H1 (cell line): ENCODE measurements at regions not wholly inside any gene's neighbourhood (a gene's known extent, or its start where the extent isn't known, plus 50 kb on each side); places are given as distances from the start of the nearest gene placed in this dataset.

Source experiments
- CTCF ChIA-PET: fragments of 300-600 bp; sonication (Branson Sonifier 250); formaldehyde crosslinking; loops from one replicate; lab custom pipeline; 2021; ENCODE audit not compliant: partially characterized antibody; lab: Charles Lee
- POLR2A ChIA-PET: fragments of 300-600 bp; sonication (Branson Sonifier 250); formaldehyde crosslinking; loops from one replicate; lab custom pipeline; 2021; ENCODE audit warnings: inconsistent platforms; ENCODE audit not compliant: partially characterized antibody; lab: Charles Lee
- DNase-seq, 2 experiments: peaks; one replicate each; pipeline versions ENCODE4 v3.0.0 to v3.0.0-alpha.2; 2010 to 2022; ENCODE audit warnings: low spot score in 2 of 2, low read depth in 1 of 2, mixed read lengths in 1 of 2
- FAIRE-seq: peaks from 2 replicates; lab custom pipeline; 2011; peaks lifted over from hg19 to GRCh38; lab: Jason Lieb, UNC
- H2AFZ ChIP-seq: 2 replicates; pipeline ENCODE4 v1.8.1; 2012; ENCODE audit warnings: low read length, inconsistent platforms
- H2AK5ac ChIP-seq: 2 replicates; pipeline ENCODE4 v1.6.1; 2013; ENCODE audit warnings: low read depth, low read length
- H2BK120ac ChIP-seq: replicated peaks from 2 replicates; pipeline ENCODE3; 2013; ENCODE audit warnings: low read depth, low read length, inconsistent platforms
- H2BK12ac ChIP-seq: 2 replicates; pipeline ENCODE4 v1.6.1; 2013; ENCODE audit warnings: low read depth, low read length
- H2BK15ac ChIP-seq: 2 replicates; pipeline ENCODE4 v1.6.1; 2013; ENCODE audit warnings: low read length
- H2BK20ac ChIP-seq: 2 replicates; pipeline ENCODE4 v1.6.1; 2013; ENCODE audit warnings: low read length
- H2BK5ac ChIP-seq: 2 replicates; pipeline ENCODE4 v1.6.1; 2013; ENCODE audit warnings: low read depth, low read length
- H3K14ac ChIP-seq: 2 replicates; pipeline ENCODE4 v1.6.1; 2013; ENCODE audit warnings: inconsistent platforms; ENCODE audit not compliant: insufficient read length
- H3K18ac ChIP-seq: 2 replicates; pipeline ENCODE4 v1.6.1; 2013; ENCODE audit warnings: low read length; ENCODE audit errors: extremely low read depth
- H3K23ac ChIP-seq: 2 replicates; pipeline ENCODE4 v1.6.1; 2013; ENCODE audit warnings: inconsistent platforms; ENCODE audit not compliant: insufficient read length
- H3K23me2 ChIP-seq: 2 replicates; pipeline ENCODE4 v1.6.1; 2013; ENCODE audit warnings: low read depth, low read length
- H3K27ac ChIP-seq: 2 replicates; pipeline ENCODE4 v1.6.1; 2011; ENCODE audit warnings: low read depth, low read length, inconsistent platforms
- H3K27me3 ChIP-seq, 4 experiments: replicated peaks in 1 of 4; 1 replicate in 1 of 4; 2 replicates in 3 of 4; pipeline versions ENCODE4 v1.6.1 to v1.8.1; 2011 to 2013; ENCODE audit warnings: low read length in 3 of 4, mild to moderate bottlenecking in 3 of 4, inconsistent platforms in 2 of 4, mixed read lengths in 2 of 4, moderate library complexity in 1 of 4; ENCODE audit not compliant: control insufficient read depth in 3 of 4, insufficient read depth in 3 of 4; ENCODE audit errors: extremely low read depth in 1 of 4
- H3K36me3 ChIP-seq, 4 experiments: 2 replicates each; pipeline versions ENCODE4 v1.6.1 to v1.8.1; 2011 to 2013; ENCODE audit warnings: mild to moderate bottlenecking in 4 of 4, low read length in 3 of 4, moderate library complexity in 2 of 4, control low read depth in 1 of 4, inconsistent platforms in 1 of 4; ENCODE audit not compliant: insufficient read depth in 4 of 4, control insufficient read depth in 2 of 4
- H3K4ac ChIP-seq: replicated peaks from 2 replicates; pipeline ENCODE3; 2013; ENCODE audit warnings: low read length, low read depth, mixed read lengths, inconsistent platforms; ENCODE audit not compliant: insufficient read length
- H3K4me1 ChIP-seq, 4 experiments: replicated peaks in 1 of 4; 1 replicate in 1 of 4; 2 replicates in 3 of 4; pipeline versions ENCODE4 v1.6.1 to v1.8.1; 2011 to 2013; ENCODE audit warnings: low read length in 3 of 4, inconsistent platforms in 2 of 4, mixed read lengths in 1 of 4; ENCODE audit not compliant: insufficient read depth in 4 of 4, control insufficient read depth in 3 of 4
- H3K4me2 ChIP-seq, 2 experiments: 2 replicates each; pipeline versions ENCODE4 v1.6.1 to v1.8.1; 2011 to 2013; ENCODE audit warnings: low read depth in 2 of 2, low read length in 2 of 2, control low read depth in 1 of 2, inconsistent platforms in 1 of 2, mild to moderate bottlenecking in 1 of 2; ENCODE audit not compliant: insufficient read depth in 1 of 2
- H3K4me3 ChIP-seq, 4 experiments: fragments of 200-600, 300-600 bp in 1 of 4; sonication (generic), shearing (Covaris generic), sonication (Bioruptor Twin) in 1 of 4; 2 replicates each; pipeline versions ENCODE4 v1.5.1 to v1.8.1; 2011 to 2016; ENCODE audit warnings: low read length in 4 of 4, low read depth in 3 of 4, control low read depth in 2 of 4, inconsistent platforms in 2 of 4, mild to moderate bottlenecking in 2 of 4, mixed read lengths in 1 of 4, moderate library complexity in 1 of 4; ENCODE audit not compliant: insufficient read depth in 2 of 4; ENCODE audit errors: extremely low read depth in 1 of 4
- H3K56ac ChIP-seq: replicated peaks from 2 replicates; pipeline ENCODE3; 2013; ENCODE audit warnings: low read depth, mild to moderate bottlenecking, mixed read lengths, low read length, inconsistent platforms; ENCODE audit not compliant: insufficient read length
- H3K79me1 ChIP-seq: 2 replicates; pipeline ENCODE4 v1.6.1; 2013; ENCODE audit warnings: low read depth, low read length, control low read depth
- H3K79me2 ChIP-seq, 2 experiments: 2 replicates each; pipeline versions ENCODE4 v1.6.1 to v1.8.1; 2012 to 2013; ENCODE audit warnings: low read length in 2 of 2, mild to moderate bottlenecking in 2 of 2, inconsistent platforms in 1 of 2; ENCODE audit not compliant: insufficient read depth in 2 of 2, control insufficient read depth in 1 of 2
- H3K9ac ChIP-seq, 4 experiments: replicated peaks in 1 of 4; 1 replicate in 1 of 4; 2 replicates in 3 of 4; pipeline versions ENCODE4 v1.6.1 to v1.8.1; 2011 to 2013; ENCODE audit warnings: low read depth in 3 of 4, low read length in 3 of 4, control low read depth in 2 of 4, mild to moderate bottlenecking in 2 of 4, moderate library complexity in 2 of 4, inconsistent platforms in 1 of 4; ENCODE audit errors: extremely low read depth in 1 of 4
- H3K9me3 ChIP-seq, 2 experiments: 2 replicates each; pipeline versions ENCODE4 v1.6.1 to v1.8.1; 2012 to 2013; ENCODE audit warnings: mild to moderate bottlenecking in 2 of 2, moderate library complexity in 2 of 2, control low read depth in 1 of 2, inconsistent platforms in 1 of 2, low read depth in 1 of 2, low read length in 1 of 2, mixed read lengths in 1 of 2; ENCODE audit not compliant: insufficient read depth in 2 of 2
- H4K20me1 ChIP-seq, 2 experiments: replicated peaks in 1 of 2; 2 replicates each; pipeline versions ENCODE3 to v1.8.1; 2011 to 2013; ENCODE audit warnings: inconsistent platforms in 2 of 2, low read length in 2 of 2, mild to moderate bottlenecking in 1 of 2; ENCODE audit not compliant: insufficient read depth in 2 of 2, control insufficient read depth in 1 of 2
- H4K5ac ChIP-seq: 2 replicates; pipeline ENCODE4 v1.6.1; 2013; ENCODE audit warnings: low read length, low read depth, mixed read lengths, inconsistent platforms; ENCODE audit not compliant: insufficient read length
- H4K8ac ChIP-seq: 2 replicates; pipeline ENCODE4 v1.8.0; 2013; ENCODE audit warnings: mild to moderate bottlenecking, moderate library complexity, low read length, inconsistent platforms; ENCODE audit not compliant: insufficient read depth; ENCODE audit errors: extremely low read depth
- H4K91ac ChIP-seq: replicated peaks from 2 replicates; pipeline ENCODE3; 2013; ENCODE audit warnings: low read length, mixed read lengths, inconsistent platforms; ENCODE audit not compliant: insufficient read length
- BACH1 ChIP-seq: IDR thresholded peaks from 2 replicates; pipeline ENCODE4 v1.6.1; 2012; ENCODE audit warnings: low read length, improper control_type of control experiment
- BCL11A ChIP-seq, 2 experiments: IDR thresholded peaks; one replicate each; pipeline ENCODE4 v1.6.1; 2011; ENCODE audit warnings: low read depth in 2 of 2, low read length in 2 of 2, mild to moderate bottlenecking in 2 of 2
- CEBPB ChIP-seq: IDR thresholded peaks from 2 replicates; pipeline ENCODE4 v1.6.1; 2012; ENCODE audit warnings: low read depth, low read length
- CTCF ChIP-seq, 3 experiments: IDR thresholded peaks; 1 replicate in 2 of 3; 2 replicates in 1 of 3; pipeline versions ENCODE4 v1.5.1 to v1.6.1; 2011; ENCODE audit warnings: low read length in 3 of 3, mild to moderate bottlenecking in 3 of 3, inconsistent platforms in 2 of 3, low read depth in 1 of 3, moderate library complexity in 1 of 3; ENCODE audit not compliant: insufficient read depth in 1 of 3; ENCODE audit errors: control extremely low read depth in 1 of 3
- EGR1 ChIP-seq: IDR thresholded peaks from 2 replicates; pipeline ENCODE4 v1.6.1; 2011; ENCODE audit warnings: low read depth, low read length, borderline replicate concordance
- JUN ChIP-seq: IDR thresholded peaks from 2 replicates; pipeline ENCODE4 v1.6.1; 2011; ENCODE audit warnings: low read depth, mild to moderate bottlenecking, improper control_type of control experiment, low read length
- KDM4A ChIP-seq: IDR thresholded peaks from one replicate; pipeline ENCODE4 v1.7.1; 2012; ENCODE audit warnings: low read depth, mild to moderate bottlenecking, moderate library complexity, low read length, inconsistent platforms; ENCODE audit not compliant: severe bottlenecking
- POLR2A ChIP-seq, 2 experiments: IDR thresholded peaks; 1 replicate in 1 of 2; 2 replicates in 1 of 2; pipeline ENCODE4 v1.6.1; 2011; ENCODE audit warnings: low read depth in 2 of 2, low read length in 2 of 2, mild to moderate bottlenecking in 2 of 2; ENCODE audit errors: control extremely low read depth in 1 of 2
- POU5F1 ChIP-seq: IDR thresholded peaks from 2 replicates; pipeline ENCODE4 v1.6.1; 2011; ENCODE audit warnings: low read depth, mild to moderate bottlenecking, low read length, moderate library complexity
- RAD21 ChIP-seq, 2 experiments: IDR thresholded peaks in 1 of 2; conservative IDR thresholded peaks in 1 of 2; 2 replicates each; pipeline ENCODE4 v1.6.1; 2011; ENCODE audit warnings: low read depth in 2 of 2, low read length in 2 of 2, improper control_type of control experiment in 1 of 2, inconsistent platforms in 1 of 2, mild to moderate bottlenecking in 1 of 2, moderate library complexity in 1 of 2
- TBP ChIP-seq: IDR thresholded peaks from 2 replicates; pipeline ENCODE4 v1.6.1; 2011; ENCODE audit warnings: low read depth, low read length, improper control_type of control experiment
- YY1 ChIP-seq: IDR thresholded peaks from 2 replicates; pipeline ENCODE4 v1.6.1; 2011; ENCODE audit warnings: low read depth, mild to moderate bottlenecking, low read length
- WGBS, 2 experiments: shearing (Covaris generic) in 1 of 2; methylation state at CpG; one replicate each; pipeline versions ENCODE4 v1.1.6 to v1.1.7; 2013 to 2015; ENCODE audit warnings: low lambda C conversion rate in 2 of 2, mixed read lengths in 2 of 2, inconsistent platforms in 1 of 2, low coverage in 1 of 2, missing lambda C conversion rate in 1 of 2; ENCODE audit not compliant: insufficient replicate concordance in 2 of 2, insufficient coverage in 1 of 2, insufficient read length in 1 of 2; ENCODE audit errors: extremely low coverage in 1 of 2, missing lambda C conversion rate in 1 of 2; 5-methylcytosine and 5-hydroxymethylcytosine counted together

GRCh38 chr10:62690703-62691102 is 113.8 kb upstream of the ADO start:
- no peak overlapping the region for H3K27ac ChIP-seq
- no peak overlapping the region for H4K91ac ChIP-seq
- no peak overlapping the region for H3K9ac ChIP-seq
- no peak overlapping the region for H2BK12ac ChIP-seq
- no peaks in the 10 kb centered on the region for H3K23me2 ChIP-seq
- no peak overlapping the region for H2BK15ac ChIP-seq
- no peak overlapping the region for H3K23ac ChIP-seq
- no peak overlapping the region for H3K56ac ChIP-seq
- no peak overlapping the region for H3K4ac ChIP-seq
- no peak overlapping the region for H3K4me2 ChIP-seq
- no peaks in the 10 kb centered on the region for H3K79me1 ChIP-seq
- 90% methylated on average over 3 of the region's 3 CpGs; no CpG with 5 or more reads in 1 of the 2 experiments for WGBS, 2 experiments
- H2BK20ac ChIP-seq, result no peak overlapping the region
- no peak overlapping the region for H4K5ac ChIP-seq
- no peaks in the 10 kb centered on the region for H3K27me3 ChIP-seq
- FAIRE-seq, result no peak
- ChIA-PET CTCF (interaction anchor here (1.1 to 1.5 kb wide), 3 partner anchors 9 to 39 kb away, joined by 4 to 5 read pairs (median 4); no protein-coding TSS in a partner anchor), POLR2A (interaction anchor here (0.6 kb wide), 1 partner anchor 159 kb away, joined by 3 read pairs; no protein-coding TSS in a partner anchor)
- no peak overlapping the region for H2BK120ac ChIP-seq
- H3K79me2 ChIP-seq, result no peaks in the 10 kb centered on the region
- no peaks in the 10 kb centered on the region for H3K9me3 ChIP-seq
- no peak overlapping the region for H2AFZ ChIP-seq
- H4K20me1 ChIP-seq, result no peaks in the 10 kb centered on the region
- H3K36me3 ChIP-seq, result no peaks in the 10 kb centered on the region
- no peak overlapping the region for H2BK5ac ChIP-seq
- H3K4me3 ChIP-seq, result no peak overlapping the region
- H3K4me1 ChIP-seq, result peaks cover 3 to 9% (median 6%) of the 10 kb centered on the region in 4 experiments; a peak in 5 of 7 replicates
- no peak overlapping the region for H4K8ac ChIP-seq
- no peak for TF ChIP-seq KDM4A
- TF ChIP-seq JUN, result no peak
- TF ChIP-seq RAD21 (IDR thresholded peaks at IDR 0.05 in 1 of 2, conservative IDR thresholded peaks at IDR 0.05 in 1 of 2; ENCODE audit: low read depth in 2 of 2, low read length in 2 of 2), result peak; percentile 17 to 55; a peak in 2 of 4 replicates
- no peak for TF ChIP-seq BCL11A (IDR thresholded peaks at IDR 0.05; ENCODE audit: low read depth in 2 of 2, low read length in 2 of 2)
- no peak for TF ChIP-seq CEBPB
- no peak for TF ChIP-seq EGR1
- no peak for TF ChIP-seq TBP
- TF ChIP-seq POU5F1, result no peak
- no peak for TF ChIP-seq YY1
- TF ChIP-seq POLR2A (IDR thresholded peaks at IDR 0.05; ENCODE audit: control extremely low read depth in 1 of 2, low read depth in 2 of 2, low read length in 2 of 2), result no peak
- TF ChIP-seq BACH1, result no peak
- peak; percentile 15 to 64 (median 30); a peak in 3 of 4 replicates for TF ChIP-seq CTCF (IDR thresholded peaks at IDR 0.05; ENCODE audit: control extremely low read depth in 1 of 3, insufficient read depth in 1 of 3, low read depth in 1 of 3, low read length in 3 of 3)
- no peak overlapping the region for H3K14ac ChIP-seq
- H2AK5ac ChIP-seq, result no peak overlapping the region
- peak; percentile 29 to 47 for DNase-seq
- H3K18ac ChIP-seq, result no peak overlapping the region
